ENCODE measurements at regions not wholly inside any gene's neighbourhood (a gene's known extent, or its start where the extent isn't known, plus 50 kb on each side); places are given as distances from the start of the nearest gene placed in this dataset.

GRCh38 chr4:100084892-100085291 lies 105.4 kb downstream of the DDIT4L start:
- Histone ChIP-seq H3K9ac (ENCODE audit: low read length) (no peak overlapping the region), H3K4me1 (ENCODE audit: control insufficient read depth, insufficient read depth, low read length) (peaks cover 7% of the 10 kb centered on the region; the same call in 1 of the 2 replicates), H3K4me3 (ENCODE audit: low read depth, low read length) (no peak overlapping the region), H3K36me3 (ENCODE audit: control insufficient read depth, insufficient read depth, low read length) (0 out of 2 replicates have a peak, but pooled peaks cover 3% of the 10 kb centered on the region), H3K9me3 (ENCODE audit: control insufficient read depth, insufficient read depth, low read depth, low read length) (peaks cover 21% of the 10 kb centered on the region), H3K27me3 (ENCODE audit: control insufficient read depth, insufficient read depth, low read length) (no peaks in the 10 kb centered on the region), H3K27ac (ENCODE audit: low read depth, low read length) (no peak overlapping the region)

- H3K36me3 ChIP-seq (ENCODE audit: control insufficient read depth, insufficient read depth, low read length), result 0 out of 2 replicates have a peak, but pooled peaks cover 3% of the 10 kb centered on the region
- no peaks in the 10 kb centered on the region for H3K27me3 ChIP-seq (ENCODE audit: control insufficient read depth, insufficient read depth, low read length)
- peaks cover 7% of the 10 kb centered on the region; the same call in 1 of the 2 replicates for H3K4me1 ChIP-seq (ENCODE audit: control insufficient read depth, insufficient read depth, low read length)
- H3K9ac ChIP-seq (ENCODE audit: low read length), result no peak overlapping the region
- peaks cover 21% of the 10 kb centered on the region for H3K9me3 ChIP-seq (ENCODE audit: control insufficient read depth, insufficient read depth, low read depth, low read length)
- H3K4me3 ChIP-seq (ENCODE audit: low read depth, low read length), result no peak overlapping the region
- no peak overlapping the region for H3K27ac ChIP-seq (ENCODE audit: low read depth, low read length)
Observed at GRCh38 chr4:100083289-100083688, 107.0 kb downstream of the DDIT4L start.

GRCh38 chr4:100082852-100083251 lies 107.4 kb downstream of the DDIT4L start:
- Histone ChIP-seq H3K27me3 (ENCODE audit: control insufficient read depth, insufficient read depth, low read length) (no peaks in the 10 kb centered on the region), H3K27ac (ENCODE audit: low read depth, low read length) (no peak overlapping the region), H3K4me3 (ENCODE audit: low read depth, low read length) (no peak overlapping the region), H3K9ac (ENCODE audit: low read length) (no peak overlapping the region), H3K36me3 (ENCODE audit: control insufficient read depth, insufficient read depth, low read length) (0 out of 2 replicates have a peak, but pooled peaks cover 3% of the 10 kb centered on the region), H3K4me1 (ENCODE audit: control insufficient read depth, insufficient read depth, low read length) (peaks cover 7% of the 10 kb centered on the region; the same call in 1 of the 2 replicates), H3K9me3 (ENCODE audit: control insufficient read depth, insufficient read depth, low read depth, low read length) (peaks cover 21% of the 10 kb centered on the region)

- Histone ChIP-seq H3K27me3 (ENCODE audit: control insufficient read depth, insufficient read depth, low read length) (no peaks in the 10 kb centered on the region), H3K36me3 (ENCODE audit: control insufficient read depth, insufficient read depth, low read length) (0 out of 2 replicates have a peak, but pooled peaks cover 3% of the 10 kb centered on the region), H3K9me3 (ENCODE audit: control insufficient read depth, insufficient read depth, low read depth, low read length) (peaks cover 16% of the 10 kb centered on the region), H3K9ac (ENCODE audit: low read length) (no peak overlapping the region), H3K4me1 (ENCODE audit: control insufficient read depth, insufficient read depth, low read length) (no peaks in the 10 kb centered on the region), H3K4me3 (ENCODE audit: low read depth, low read length) (no peak overlapping the region), H3K27ac (ENCODE audit: low read depth, low read length) (no peak overlapping the region)
Observed at GRCh38 chr4:100081491-100081890, 108.8 kb downstream of the DDIT4L start.

- no peaks in the 10 kb centered on the region for H3K4me1 ChIP-seq (ENCODE audit: control insufficient read depth, insufficient read depth, low read length)
- no peak overlapping the region for H3K4me3 ChIP-seq (ENCODE audit: low read depth, low read length)
- H3K27ac ChIP-seq (ENCODE audit: low read depth, low read length), result no peak overlapping the region
- no peaks in the 10 kb centered on the region for H3K36me3 ChIP-seq (ENCODE audit: control insufficient read depth, insufficient read depth, low read length)
- H3K27me3 ChIP-seq (ENCODE audit: control insufficient read depth, insufficient read depth, low read length), result no peaks in the 10 kb centered on the region
- 0 out of 2 replicates have a peak, but pooled peaks cover 5% of the 10 kb centered on the region for H3K9me3 ChIP-seq (ENCODE audit: control insufficient read depth, insufficient read depth, low read depth, low read length)
- no peak overlapping the region for H3K9ac ChIP-seq (ENCODE audit: low read length)
Observed at GRCh38 chr4:100079264-100079663, 111.0 kb downstream of the DDIT4L start.

GRCh38 chr4:100076753-100077152 lies 113.5 kb downstream of the DDIT4L start:
- H3K9me3 ChIP-seq (ENCODE audit: control insufficient read depth, insufficient read depth, low read depth, low read length), result 0 out of 2 replicates have a peak, but pooled peaks cover 5% of the 10 kb centered on the region
- no peaks in the 10 kb centered on the region for H3K27me3 ChIP-seq (ENCODE audit: control insufficient read depth, insufficient read depth, low read length)
- H3K9ac ChIP-seq (ENCODE audit: low read length), result no peak overlapping the region
- no peaks in the 10 kb centered on the region for H3K36me3 ChIP-seq (ENCODE audit: control insufficient read depth, insufficient read depth, low read length)
- H3K4me3 ChIP-seq (ENCODE audit: low read depth, low read length), result no peak overlapping the region
- no peak overlapping the region for H3K27ac ChIP-seq (ENCODE audit: low read depth, low read length)
- no peaks in the 10 kb centered on the region for H3K4me1 ChIP-seq (ENCODE audit: control insufficient read depth, insufficient read depth, low read length)

- Histone ChIP-seq H3K9ac (ENCODE audit: low read length) (no peak overlapping the region), H3K27me3 (ENCODE audit: control insufficient read depth, insufficient read depth, low read length) (no peaks in the 10 kb centered on the region), H3K27ac (ENCODE audit: low read depth, low read length) (no peak overlapping the region), H3K9me3 (ENCODE audit: control insufficient read depth, insufficient read depth, low read depth, low read length) (0 out of 2 replicates have a peak, but pooled peaks cover 5% of the 10 kb centered on the region), H3K36me3 (ENCODE audit: control insufficient read depth, insufficient read depth, low read length) (no peaks in the 10 kb centered on the region), H3K4me3 (ENCODE audit: low read depth, low read length) (no peak overlapping the region), H3K4me1 (ENCODE audit: control insufficient read depth, insufficient read depth, low read length) (no peaks in the 10 kb centered on the region)
Observed at GRCh38 chr4:100075486-100076270, 114.6 kb downstream of the DDIT4L start.

GRCh38 chr4:100075056-100075455 lies 115.2 kb downstream of the DDIT4L start:
- no peaks in the 10 kb centered on the region for H3K36me3 ChIP-seq (ENCODE audit: control insufficient read depth, insufficient read depth, low read length)
- no peak overlapping the region for H3K27ac ChIP-seq (ENCODE audit: low read depth, low read length)
- H3K9ac ChIP-seq (ENCODE audit: low read length), result no peak overlapping the region
- H3K9me3 ChIP-seq (ENCODE audit: control insufficient read depth, insufficient read depth, low read depth, low read length), result 0 out of 2 replicates have a peak, but pooled peaks cover 5% of the 10 kb centered on the region
- no peaks in the 10 kb centered on the region for H3K27me3 ChIP-seq (ENCODE audit: control insufficient read depth, insufficient read depth, low read length)
- no peaks in the 10 kb centered on the region for H3K4me1 ChIP-seq (ENCODE audit: control insufficient read depth, insufficient read depth, low read length)
- no peak overlapping the region for H3K4me3 ChIP-seq (ENCODE audit: low read depth, low read length)

- H3K4me3 ChIP-seq (ENCODE audit: low read depth, low read length), result no peak overlapping the region
- H3K27me3 ChIP-seq (ENCODE audit: control insufficient read depth, insufficient read depth, low read length), result no peaks in the 10 kb centered on the region
- no peaks in the 10 kb centered on the region for H3K36me3 ChIP-seq (ENCODE audit: control insufficient read depth, insufficient read depth, low read length)
- H3K27ac ChIP-seq (ENCODE audit: low read depth, low read length), result no peak overlapping the region
- 0 out of 2 replicates have a peak, but pooled peaks cover 1% of the 10 kb centered on the region for H3K9me3 ChIP-seq (ENCODE audit: control insufficient read depth, insufficient read depth, low read depth, low read length)
- H3K4me1 ChIP-seq (ENCODE audit: control insufficient read depth, insufficient read depth, low read length), result no peaks in the 10 kb centered on the region
- no peak overlapping the region for H3K9ac ChIP-seq (ENCODE audit: low read length)
Observed at GRCh38 chr4:100071506-100071905, 118.8 kb downstream of the DDIT4L start.

- no peak overlapping the region for H3K9ac ChIP-seq (ENCODE audit: low read length)
- H3K9me3 ChIP-seq (ENCODE audit: control insufficient read depth, insufficient read depth, low read depth, low read length), result no peaks in the 10 kb centered on the region
- no peaks in the 10 kb centered on the region for H3K4me1 ChIP-seq (ENCODE audit: control insufficient read depth, insufficient read depth, low read length)
- no peak overlapping the region for H3K27ac ChIP-seq (ENCODE audit: low read depth, low read length)
- H3K27me3 ChIP-seq (ENCODE audit: control insufficient read depth, insufficient read depth, low read length), result no peaks in the 10 kb centered on the region
- H3K36me3 ChIP-seq (ENCODE audit: control insufficient read depth, insufficient read depth, low read length), result no peaks in the 10 kb centered on the region
- no peak overlapping the region for H3K4me3 ChIP-seq (ENCODE audit: low read depth, low read length)
Observed at GRCh38 chr4:100070868-100071267, 119.4 kb downstream of the DDIT4L start.

GRCh38 chr4:100069207-100069606 lies 119.1 kb upstream of the H2AZ1 start:
- no peak overlapping the region for H3K4me3 ChIP-seq (ENCODE audit: low read depth, low read length)
- H3K27me3 ChIP-seq (ENCODE audit: control insufficient read depth, insufficient read depth, low read length), result no peaks in the 10 kb centered on the region

More at GRCh38 chr4:100069207-100069606, 119.1 kb upstream of the H2AZ1 start:
- Histone ChIP-seq H3K4me1 (ENCODE audit: control insufficient read depth, insufficient read depth, low read length) (no peaks in the 10 kb centered on the region), H3K9ac (ENCODE audit: low read length) (no peak overlapping the region), H3K27ac (ENCODE audit: low read depth, low read length) (no peak overlapping the region), H3K9me3 (ENCODE audit: control insufficient read depth, insufficient read depth, low read depth, low read length) (no peaks in the 10 kb centered on the region), H3K36me3 (ENCODE audit: control insufficient read depth, insufficient read depth, low read length) (no peaks in the 10 kb centered on the region)
